CD4-positive, alpha-beta T cell treated with Interleukin-17A for 1 hour (primary cell): ENCODE measurements at regions not wholly inside any gene's neighbourhood (a gene's known extent, or its start where the extent isn't known, plus 50 kb on each side); places are given as distances from the start of the nearest gene placed in this dataset.
A peak's percentile ranks its signal among the peaks of the same experiment; 100 is the strongest.

ENCODE experiments used
- DNase-seq: peaks from one replicate; pipeline ENCODE4 v3.0.0-alpha.2; 2020

DNA sequence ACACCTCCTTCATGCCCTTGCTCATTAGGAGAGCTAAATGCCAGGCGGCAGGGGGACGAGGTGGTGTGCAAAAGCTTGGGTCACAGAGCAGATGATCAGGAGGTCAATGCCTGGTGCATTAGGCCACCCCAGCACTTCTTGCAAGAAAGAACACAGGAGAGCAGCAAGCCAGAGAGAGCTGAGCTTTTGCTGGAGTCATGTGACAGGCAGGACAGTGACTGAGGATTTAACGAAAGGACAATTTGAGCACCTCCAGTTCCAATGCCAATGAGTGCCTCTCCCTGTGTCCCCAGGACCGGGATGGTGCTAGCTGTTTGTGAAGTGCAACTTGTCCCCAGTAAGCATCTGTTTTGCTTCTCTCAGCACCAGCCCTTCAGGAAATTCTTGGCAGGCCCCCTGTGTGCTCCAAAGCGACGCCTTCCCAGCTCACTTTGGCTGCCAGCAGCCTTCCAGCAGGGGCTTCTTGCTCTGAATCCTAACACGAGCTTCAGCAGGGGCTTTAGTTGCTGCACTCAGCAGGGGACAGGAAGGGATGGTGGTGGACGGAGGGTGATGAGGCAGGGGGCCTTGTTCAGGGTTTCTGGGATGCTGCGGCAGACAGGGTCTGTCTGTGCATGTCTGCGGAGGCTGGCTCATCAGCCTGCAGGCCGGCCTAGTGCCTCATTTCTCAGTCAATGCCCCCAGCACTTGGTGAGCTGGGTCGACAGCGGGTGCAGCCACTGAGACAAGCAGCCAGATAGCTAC, 368.1 kb downstream of the RPS24 start:
- DNase-seq = no peak

DNA sequence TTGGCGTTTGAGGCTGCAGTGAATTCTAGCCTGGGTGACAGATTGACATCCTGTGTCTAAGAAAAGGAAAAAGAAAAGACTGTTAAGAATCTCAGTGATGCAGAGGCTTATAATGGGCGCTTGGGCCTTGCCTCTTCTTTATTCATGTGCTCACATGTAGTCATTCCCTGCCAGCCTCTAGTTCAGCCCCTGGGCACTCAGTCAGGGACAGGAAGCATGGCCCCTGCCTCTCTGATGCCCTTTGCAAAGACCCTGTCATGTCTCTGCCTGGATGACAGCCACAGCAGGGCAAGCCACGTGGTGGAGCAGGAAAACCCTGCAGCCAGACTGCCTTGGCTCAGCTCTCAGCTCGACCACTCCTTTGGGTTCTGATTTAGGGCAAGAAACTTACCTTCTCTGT, 368.9 kb downstream of the RPS24 start:
- no peak for DNase-seq

DNA sequence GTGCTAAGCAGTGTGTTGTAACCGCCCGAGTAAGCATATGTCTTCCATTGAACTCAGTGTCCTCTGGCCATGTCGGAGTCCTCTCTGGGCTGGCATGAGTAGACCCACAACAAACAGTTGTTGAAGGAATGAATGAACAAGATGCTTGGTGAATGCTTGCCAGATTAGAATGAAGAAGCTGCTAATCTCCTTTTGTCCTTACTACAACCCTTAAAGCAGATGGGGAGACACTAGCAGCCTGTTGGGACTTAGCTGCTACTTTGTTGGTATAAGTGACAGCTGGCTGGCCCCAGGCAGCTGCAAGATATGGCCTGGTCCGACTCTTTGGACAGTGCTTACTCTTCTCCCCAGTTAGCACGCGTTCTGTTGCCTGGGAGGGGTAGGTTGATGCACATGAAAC, 370.1 kb downstream of the RPS24 start:
- no peak for DNase-seq

- no peak for DNase-seq
These were observed 370.6 kb downstream of the RPS24 start for GRCh38 chr10:78404296-78404695.

GRCh38 chr10:78405231-78405630, 371.6 kb downstream of the RPS24 start:
- DNase-seq = no peak

DNA sequence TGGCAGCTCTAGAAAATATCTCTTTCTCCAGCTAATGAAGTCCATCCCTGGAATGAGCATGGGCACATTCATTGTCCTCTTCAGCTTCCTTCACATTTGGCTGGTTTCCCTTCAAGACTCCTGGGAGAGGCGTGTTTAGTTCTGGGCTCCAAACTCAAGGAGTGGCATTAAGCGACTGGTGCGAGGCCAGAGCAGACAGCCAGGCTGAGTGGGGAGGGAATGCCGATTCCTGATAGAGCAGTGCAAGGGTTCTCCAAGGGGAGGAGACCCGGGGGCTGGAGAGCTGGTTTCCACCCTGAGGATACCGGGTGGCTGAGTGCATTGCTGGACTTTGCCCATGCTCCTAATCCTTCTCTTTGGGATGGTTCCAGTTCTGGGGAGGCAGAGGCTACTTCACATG, 372.1 kb downstream of the RPS24 start:
- DNase-seq = no peak

- no peak for DNase-seq
These were observed 373.0 kb downstream of the RPS24 start for GRCh38 chr10:78406648-78407008.

GRCh38 chr10:78407009-78407711, 373.5 kb downstream of the RPS24 start:
- peak; percentile 65 for DNase-seq

GRCh38 chr10:78407966-78408365, 374.3 kb downstream of the RPS24 start:
- DNase-seq = no peak

DNA sequence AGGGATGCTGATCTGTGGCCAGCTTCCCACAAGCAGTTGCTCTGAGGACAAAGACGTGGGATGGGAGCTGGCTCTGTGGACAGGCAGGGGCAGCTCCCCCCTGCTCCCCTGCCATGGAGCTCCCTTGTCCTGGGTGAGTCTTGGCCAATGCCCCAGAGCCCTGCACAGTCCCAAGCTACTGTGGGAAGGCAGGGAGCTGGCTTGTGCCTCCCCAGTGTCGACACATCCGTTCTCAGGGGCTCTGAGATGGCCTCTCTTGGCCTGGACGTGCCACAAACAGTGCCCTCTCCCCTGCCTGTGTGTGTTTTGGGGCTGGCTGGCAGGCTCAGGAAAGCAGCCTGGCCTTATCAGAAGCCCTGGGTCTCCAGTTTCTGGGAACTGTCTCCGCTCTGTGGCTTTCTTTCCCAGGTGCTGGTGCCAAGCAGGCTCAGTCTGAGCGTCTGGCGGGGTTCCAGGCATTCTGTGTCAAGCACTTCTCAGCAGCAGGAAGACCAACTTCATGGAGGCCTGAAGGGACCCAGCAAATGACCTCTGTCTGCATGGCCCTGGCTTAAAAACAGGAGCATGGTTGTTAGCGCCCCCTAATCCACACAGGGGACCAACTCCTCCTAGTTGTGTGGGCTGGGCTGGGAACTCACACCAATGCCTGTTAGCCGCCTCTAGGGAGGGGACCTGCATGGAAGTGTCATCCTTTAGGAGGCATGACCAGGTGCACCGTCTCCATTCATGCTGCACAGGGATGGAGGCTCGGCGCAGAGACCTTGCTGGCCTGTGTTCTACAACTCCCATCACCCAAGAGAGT, 375.2 kb downstream of the RPS24 start:
- DNase-seq = no peak

GRCh38 chr10:78410046-78410965, 376.6 kb downstream of the RPS24 start:
- no peak for DNase-seq

DNA sequence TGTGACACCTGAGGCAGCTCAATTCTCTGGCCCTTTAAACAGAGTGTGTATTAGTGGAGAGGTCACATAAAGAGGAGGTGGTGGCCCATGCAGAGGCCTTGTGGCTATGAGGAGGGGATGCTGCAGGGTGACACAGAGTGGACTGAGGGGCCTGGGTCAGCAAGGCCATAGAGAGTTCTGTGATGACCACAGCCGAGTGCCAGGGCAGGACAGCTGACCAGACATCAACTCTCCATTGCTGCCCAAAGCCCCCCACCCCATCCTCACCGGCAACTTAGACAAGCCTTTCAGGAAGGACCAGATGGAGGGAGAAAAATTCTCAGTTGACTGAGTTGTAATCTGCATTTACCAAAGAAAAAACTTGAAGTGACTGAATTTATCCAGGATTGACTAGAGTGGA, 378.1 kb downstream of the RPS24 start:
- no peak for DNase-seq

DNA sequence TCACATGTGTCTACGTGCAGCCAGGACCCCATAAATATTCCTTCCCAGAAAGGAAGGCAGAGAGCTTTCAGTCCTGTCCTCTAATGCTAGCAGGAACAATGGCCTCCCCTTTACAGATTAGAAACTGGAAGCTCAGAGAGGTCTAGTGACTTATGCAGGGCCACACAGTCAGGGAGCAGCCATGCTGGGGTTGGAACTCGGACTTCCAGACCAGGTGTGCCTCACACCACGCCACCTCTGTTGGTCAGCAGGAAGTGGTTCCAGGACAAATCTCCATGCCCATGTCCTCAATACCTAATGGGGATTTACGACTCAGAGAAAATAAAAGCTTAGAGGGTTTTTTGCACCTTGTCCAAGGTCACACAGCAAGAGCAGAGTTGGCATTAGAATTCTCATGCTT, 378.9 kb downstream of the RPS24 start:
- no peak for DNase-seq

- DNase-seq = no peak
These were observed 379.7 kb downstream of the RPS24 start for GRCh38 chr10:78413076-78414055.

- DNase-seq = no peak
These were observed 380.7 kb downstream of the RPS24 start for GRCh38 chr10:78414380-78414779.

GRCh38 chr10:78415111-78415510, 381.4 kb downstream of the RPS24 start:
- DNase-seq = no peak

GRCh38 chr10:78416031-78417011, 382.7 kb downstream of the RPS24 start:
- no peak for DNase-seq

- no peak for DNase-seq
These were observed 384.0 kb downstream of the RPS24 start for GRCh38 chr10:78417425-78418370.
